Chondrocyte (in vitro differentiated cells): ENCODE measurements at regions not wholly inside any gene's neighbourhood (a gene's known extent, or its start where the extent isn't known, plus 50 kb on each side); places are given as distances from the start of the nearest gene placed in this dataset.

Experiments used
- DNase-seq: peaks from one replicate; pipeline ENCODE4 v3.0.0; 2021; ENCODE audit warnings: mixed read lengths, low spot score
- H3K27ac Mint-ChIP-seq: one replicate; pipeline ENCODE4 v1.8.0; 2021; ENCODE audit warnings: mild to moderate bottlenecking, moderate library complexity, mixed read lengths; ENCODE audit not compliant: unreplicated experiment
- H3K27me3 Mint-ChIP-seq: 2 replicates; pipeline ENCODE4 v1.8.0; 2021; ENCODE audit warnings: low read depth, mixed read lengths
- H3K36me3 Mint-ChIP-seq: 2 replicates; pipeline ENCODE4 v1.8.0; 2021; ENCODE audit warnings: low read depth, mixed read lengths
- H3K4me1 Mint-ChIP-seq: 2 replicates; pipeline ENCODE4 v1.8.0; 2021; ENCODE audit warnings: low read depth, mild to moderate bottlenecking, mixed read lengths
- H3K4me3 Mint-ChIP-seq: one replicate; pipeline ENCODE4 v1.8.0; 2021; ENCODE audit warnings: mild to moderate bottlenecking, moderate library complexity, mixed read lengths; ENCODE audit not compliant: unreplicated experiment
- H3K9me3 Mint-ChIP-seq: 2 replicates; pipeline ENCODE4 v1.8.0; 2021; ENCODE audit warnings: low read depth, mixed read lengths
- CTCF ChIP-seq: fragments of 200-600 bp; sonication (generic); IDR thresholded peaks from 2 replicates; pipeline ENCODE4 v1.5.0; 2021; ENCODE audit warnings: antibody characterized with exemption, mild to moderate bottlenecking, moderate library complexity

GRCh38 chr4:35364321-35364870 lies 879.9 kb downstream of the ARAP2 start:
- TF ChIP-seq CTCF, result no peak
- H3K27ac Mint-ChIP-seq, result no peak overlapping the region
- H3K4me3 Mint-ChIP-seq, result no peak overlapping the region
- peaks cover 1% of the 10 kb centered on the region for H3K27me3 Mint-ChIP-seq
- H3K9me3 Mint-ChIP-seq, result peaks cover 19% of the 10 kb centered on the region
- H3K36me3 Mint-ChIP-seq, result no peaks in the 10 kb centered on the region
- DNase-seq, result no peak
- no peaks in the 10 kb centered on the region for H3K4me1 Mint-ChIP-seq

GRCh38 chr4:35365186-35365585 lies 879.1 kb downstream of the ARAP2 start:
- TF ChIP-seq CTCF, result no peak
- Mint-ChIP-seq H3K4me1 (no peaks in the 10 kb centered on the region), H3K4me3 (no peak overlapping the region), H3K9me3 (peaks cover 19% of the 10 kb centered on the region), H3K36me3 (no peaks in the 10 kb centered on the region), H3K27ac (no peak overlapping the region), H3K27me3 (no peaks in the 10 kb centered on the region)
- no peak for DNase-seq

DNA sequence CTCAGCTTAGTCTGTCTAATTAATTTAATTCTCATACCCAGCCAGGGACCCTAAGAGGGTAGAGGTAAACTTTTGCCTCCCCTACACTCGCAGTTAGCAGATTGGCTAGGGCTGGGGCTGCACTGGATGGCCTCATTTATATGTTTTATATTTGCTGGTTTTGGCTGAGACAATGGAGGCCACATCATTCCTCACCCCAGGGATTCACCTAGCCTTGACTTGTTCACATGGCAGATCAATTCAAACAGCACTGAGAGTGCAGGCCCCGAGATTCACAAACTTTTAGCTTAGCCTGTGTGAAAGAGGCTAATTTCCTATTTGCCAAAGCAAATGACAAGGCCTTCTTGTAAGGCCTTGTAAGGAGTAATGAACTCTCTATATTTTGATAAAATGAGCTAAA lies 844.4 kb downstream of the ARAP2 start:
- no peak for DNase-seq
- no peak overlapping the region for H3K27ac Mint-ChIP-seq
- no peak overlapping the region for H3K4me3 Mint-ChIP-seq
- no peak for TF ChIP-seq CTCF
- H3K27me3 Mint-ChIP-seq, result no peaks in the 10 kb centered on the region
- no peaks in the 10 kb centered on the region for H3K4me1 Mint-ChIP-seq
- H3K9me3 Mint-ChIP-seq, result peaks cover 3% of the 10 kb centered on the region
- H3K36me3 Mint-ChIP-seq, result no peaks in the 10 kb centered on the region

DNA sequence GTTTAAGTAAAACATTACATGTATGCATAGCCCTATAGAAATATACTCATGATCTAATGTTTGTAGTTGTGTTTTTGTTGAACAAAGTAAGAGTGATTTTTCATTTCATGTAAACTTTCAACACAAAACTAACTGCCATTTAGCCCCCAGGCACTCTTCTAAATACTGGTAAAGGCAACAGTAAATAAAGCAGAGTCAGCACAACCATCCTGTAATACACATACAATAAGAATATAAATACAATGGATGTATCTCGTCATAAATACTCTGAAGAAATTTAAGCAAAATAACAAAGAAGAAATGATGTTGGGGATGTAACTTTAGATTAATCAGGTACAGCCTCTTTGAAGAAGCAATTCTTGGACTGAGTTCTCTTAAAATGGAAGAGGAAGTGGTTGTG lies 821.2 kb downstream of the ARAP2 start:
- Mint-ChIP-seq H3K9me3 (no peaks in the 10 kb centered on the region), H3K4me3 (no peak overlapping the region), H3K27ac (no peak overlapping the region), H3K36me3 (no peaks in the 10 kb centered on the region), H3K4me1 (no peaks in the 10 kb centered on the region), H3K27me3 (no peaks in the 10 kb centered on the region)
- DNase-seq, result no peak
- TF ChIP-seq CTCF, result no peak

- no peaks in the 10 kb centered on the region for H3K4me1 Mint-ChIP-seq
- H3K4me3 Mint-ChIP-seq, result no peak overlapping the region
- no peak for DNase-seq
- TF ChIP-seq CTCF, result no peak
- no peaks in the 10 kb centered on the region for H3K27me3 Mint-ChIP-seq
- peaks cover 13% of the 10 kb centered on the region for H3K9me3 Mint-ChIP-seq
- H3K27ac Mint-ChIP-seq, result no peak overlapping the region
- H3K36me3 Mint-ChIP-seq, result no peaks in the 10 kb centered on the region
These were observed 796.8 kb downstream of the ARAP2 start for GRCh38 chr4:35447474-35447873.
